Fibroblast of villous mesenchyme (primary cell): ENCODE measurements at regions not wholly inside any gene's neighbourhood (a gene's known extent, or its start where the extent isn't known, plus 50 kb on each side); places are given as distances from the start of the nearest gene placed in this dataset.
"Not testable (repeated sequence)": the region's sequence is repeated elsewhere in the genome, so short reads cannot be mapped to it uniquely, and the experiment has no call there.

Experiments used
- DNase-seq: peaks from one replicate; pipeline ENCODE4 v3.0.0-alpha.2; 2010; ENCODE audit warnings: low read depth
- H3K4me3 ChIP-seq: 2 replicates; pipeline ENCODE4 v1.5.1; 2011; ENCODE audit warnings: low read depth, mild to moderate bottlenecking, low read length
- CTCF ChIP-seq: IDR thresholded peaks from 2 replicates; pipeline ENCODE4 v1.5.1; 2012; ENCODE audit warnings: low read depth, mild to moderate bottlenecking, low read length; ENCODE audit not compliant: insufficient read depth

GRCh38 chr4:134915355-134915754 lies 713.8 kb upstream of the PABPC4L start:
- DNase-seq, result no peak
- no peak for TF ChIP-seq CTCF

GRCh38 chr4:134914250-134914649 lies 712.7 kb upstream of the PABPC4L start:
- not testable (repeated sequence) for DNase-seq

More at GRCh38 chr4:134915355-134915754, 713.8 kb upstream of the PABPC4L start:
- no peak overlapping the region for H3K4me3 ChIP-seq

GRCh38 chr4:134911941-134912340 lies 710.4 kb upstream of the PABPC4L start:
- no peak for TF ChIP-seq CTCF
- no peak for DNase-seq
- H3K4me3 ChIP-seq, result no peak overlapping the region

More at GRCh38 chr4:134914250-134914649, 712.7 kb upstream of the PABPC4L start:
- not testable (repeated sequence) for H3K4me3 ChIP-seq

GRCh38 chr4:134906404-134907023 lies 704.9 kb upstream of the PABPC4L start:
- H3K4me3 ChIP-seq, result no peak overlapping the region
- TF ChIP-seq CTCF, result peak; percentile 41
- peak; percentile 5 for DNase-seq

- no peak for TF ChIP-seq CTCF
- no peak for DNase-seq
- H3K4me3 ChIP-seq, result no peak overlapping the region
Measured at GRCh38 chr4:134905061-134905460, 703.5 kb upstream of the PABPC4L start.

GRCh38 chr4:134888156-134888555 lies 686.6 kb upstream of the PABPC4L start:
- H3K4me3 ChIP-seq, result no peak overlapping the region
- TF ChIP-seq CTCF, result no peak
- no peak for DNase-seq

GRCh38 chr4:134885436-134885835 lies 683.8 kb upstream of the PABPC4L start:
- peak; percentile 59 for DNase-seq
- no peak for TF ChIP-seq CTCF
- no peak overlapping the region for H3K4me3 ChIP-seq
